A673 (cell line): ENCODE measurements at regions not wholly inside any gene's neighbourhood (a gene's known extent, or its start where the extent isn't known, plus 50 kb on each side); places are given as distances from the start of the nearest gene placed in this dataset.

Experiments
- CTCF ChIP-seq: fragments of 300-800, 200-600 bp; sonication (generic); conservative IDR thresholded peaks from 2 replicates; pipeline ENCODE4 v1.5.1; 2017; ENCODE audit warnings: low read depth, mild to moderate bottlenecking, antibody characterized with exemption, low read length, moderate library complexity, mixed read lengths
- EZH2 ChIP-seq: fragments of 200-600 bp; sonication (generic); IDR thresholded peaks from 2 replicates; pipeline ENCODE4 v1.6.1; 2017; ENCODE audit warnings: borderline replicate concordance, low read depth, mild to moderate bottlenecking, mixed read lengths, antibody characterized with exemption, low read length; ENCODE audit not compliant: poor library complexity, severe bottlenecking

GRCh38 chr22:25361899-25362214, 142.4 kb downstream of the CRYBB2 start:
- no peak for TF ChIP-seq CTCF
- TF ChIP-seq EZH2 = no peak
